ENCODE measurements at regions not wholly inside any gene's neighbourhood (a gene's known extent, or its start where the extent isn't known, plus 50 kb on each side); places are given as distances from the start of the nearest gene placed in this dataset.

DNA sequence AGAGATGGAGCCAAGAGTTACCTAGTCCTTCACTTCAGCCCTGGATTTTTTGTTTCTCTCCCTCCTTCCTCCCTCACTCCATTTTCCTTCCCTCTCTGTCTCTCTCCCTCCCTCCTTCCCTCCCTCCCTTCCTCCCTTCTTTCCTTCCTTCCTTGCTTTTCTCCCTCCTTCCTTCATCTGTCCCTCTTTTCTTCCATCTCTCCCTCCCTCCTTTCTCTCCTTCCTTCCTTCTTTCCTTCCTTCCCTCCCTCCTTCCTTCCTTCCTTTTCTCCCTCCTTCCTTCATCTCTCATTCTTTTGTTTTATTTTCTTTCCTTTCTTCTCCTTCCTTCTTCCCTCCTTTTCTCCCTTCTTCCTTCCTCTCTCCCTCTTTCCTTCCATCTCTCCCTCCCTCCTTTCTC is 283.5 kb downstream of the MAF start:
- no peak for TF ChIP-seq ZNF324 (CRISPR knock-in tag; IDR thresholded peaks at IDR 0.05)
- TF ChIP-seq, protein P1, sequence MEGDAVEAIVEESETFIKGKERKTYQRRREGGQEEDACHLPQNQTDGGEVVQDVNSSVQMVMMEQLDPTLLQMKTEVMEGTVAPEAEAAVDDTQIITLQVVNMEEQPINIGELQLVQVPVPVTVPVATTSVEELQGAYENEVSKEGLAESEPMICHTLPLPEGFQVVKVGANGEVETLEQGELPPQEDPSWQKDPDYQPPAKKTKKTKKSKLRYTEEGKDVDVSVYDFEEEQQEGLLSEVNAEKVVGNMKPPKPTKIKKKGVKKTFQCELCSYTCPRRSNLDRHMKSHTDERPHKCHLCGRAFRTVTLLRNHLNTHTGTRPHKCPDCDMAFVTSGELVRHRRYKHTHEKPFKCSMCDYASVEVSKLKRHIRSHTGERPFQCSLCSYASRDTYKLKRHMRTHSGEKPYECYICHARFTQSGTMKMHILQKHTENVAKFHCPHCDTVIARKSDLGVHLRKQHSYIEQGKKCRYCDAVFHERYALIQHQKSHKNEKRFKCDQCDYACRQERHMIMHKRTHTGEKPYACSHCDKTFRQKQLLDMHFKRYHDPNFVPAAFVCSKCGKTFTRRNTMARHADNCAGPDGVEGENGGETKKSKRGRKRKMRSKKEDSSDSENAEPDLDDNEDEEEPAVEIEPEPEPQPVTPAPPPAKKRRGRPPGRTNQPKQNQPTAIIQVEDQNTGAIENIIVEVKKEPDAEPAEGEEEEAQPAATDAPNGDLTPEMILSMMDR (IDR thresholded peaks at IDR 0.05 in 2 of 3, conservative IDR thresholded peaks at IDR 0.05 in 1 of 3; ENCODE audit: insufficient read depth in 2 of 3, low read depth in 1 of 3, low read length in 3 of 3) = no peak
- TF ChIP-seq, protein P2, sequence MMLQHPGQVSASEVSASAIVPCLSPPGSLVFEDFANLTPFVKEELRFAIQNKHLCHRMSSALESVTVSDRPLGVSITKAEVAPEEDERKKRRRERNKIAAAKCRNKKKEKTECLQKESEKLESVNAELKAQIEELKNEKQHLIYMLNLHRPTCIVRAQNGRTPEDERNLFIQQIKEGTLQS (IDR thresholded peaks at IDR 0.05) = no peak
- TF ChIP-seq, protein P2 (CRISPR knock-in tag; conservative IDR thresholded peaks at IDR 0.05) = no peak
- no peak for TF ChIP-seq BCOR (IDR thresholded peaks at IDR 0.05)
- TF ChIP-seq ZNF395 (CRISPR knock-in tag; IDR thresholded peaks at IDR 0.05) = no peak
